ENCODE measurements at regions not wholly inside any gene's neighbourhood (a gene's known extent, or its start where the extent isn't known, plus 50 kb on each side); places are given as distances from the start of the nearest gene placed in this dataset.

DNA sequence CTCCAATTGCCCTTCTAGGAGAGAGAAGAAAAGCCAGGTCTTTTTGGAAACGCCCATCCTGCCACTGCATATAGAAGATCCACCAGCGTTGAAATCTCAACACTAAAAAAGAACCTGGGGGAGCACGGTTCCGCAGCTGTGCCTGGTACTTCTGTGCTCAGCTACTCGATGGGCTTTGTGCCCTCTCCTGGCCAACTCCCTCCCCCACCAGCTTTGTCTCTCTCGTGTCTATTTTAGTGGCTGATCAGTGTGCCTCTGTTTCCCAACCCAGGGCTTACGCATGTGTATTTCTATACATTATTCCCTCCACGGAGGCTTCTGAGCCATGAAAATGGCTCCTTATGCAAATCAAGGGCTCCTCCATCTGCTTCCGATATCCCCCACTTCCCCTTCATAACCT lies 83.5 kb downstream of the RBFOX3 start:
- ChIA-PET CTCF (ENCODE audit: low intra/inter-chr PET ratio, low total read pairs) (no interaction called here), POLR2A (no interaction called here)
- H3K9ac ChIP-seq (ENCODE audit: insufficient read depth, low read depth, low read length), result no peak overlapping the region
- H3K79me2 ChIP-seq (ENCODE audit: insufficient read depth, low read length), result no peaks in the 10 kb centered on the region
- in situ Hi-C loops (cut with HindIII; ENCODE audit: extremely low pct_ligation_motif_present, low pct_unique_long_range_greater_than_20kb), result no loop called here
- H3K27ac ChIP-seq (ENCODE audit: extremely low read length, insufficient read depth, low read length), result no peak overlapping the region
- intact Hi-C loops (cut with micrococcal nuclease; ENCODE audit: unreplicated experiment), result no loop called here
- TF ChIP-seq RELA (CRISPR knock-in tag; IDR thresholded peaks at IDR 0.05) (no peak), MBD4 (IDR thresholded peaks at IDR 0.05; ENCODE audit: borderline replicate concordance, low read length) (no peak), AHR (CRISPR knock-in tag; IDR thresholded peaks at IDR 0.05) (no peak), JUN (CRISPR knock-in tag; IDR thresholded peaks at IDR 0.05) (no peak), AGO2 (optimal IDR thresholded peaks at IDR 0.05; ENCODE audit: low read depth, low read length) (no peak), NR3C1 (CRISPR knock-in tag; IDR thresholded peaks at IDR 0.05) (no peak), ZNF354B (CRISPR knock-in tag; IDR thresholded peaks at IDR 0.05) (no peak), CHCHD3 (CRISPR knock-in tag; IDR thresholded peaks at IDR 0.05) (no peak), HNRNPLL (IDR thresholded peaks at IDR 0.05; ENCODE audit: low read depth, low read length, poor library complexity, severe bottlenecking) (no peak), ZNF207 (IDR thresholded peaks at IDR 0.05; ENCODE audit: borderline replicate concordance) (no peak), SNAPC2 (CRISPR knock-in tag; IDR thresholded peaks at IDR 0.05) (no peak), PAF1 (CRISPR knock-in tag; IDR thresholded peaks at IDR 0.05) (no peak), SRY (CRISPR knock-in tag; IDR thresholded peaks at IDR 0.05) (no peak)
- TF ChIP-seq, protein P1, sequence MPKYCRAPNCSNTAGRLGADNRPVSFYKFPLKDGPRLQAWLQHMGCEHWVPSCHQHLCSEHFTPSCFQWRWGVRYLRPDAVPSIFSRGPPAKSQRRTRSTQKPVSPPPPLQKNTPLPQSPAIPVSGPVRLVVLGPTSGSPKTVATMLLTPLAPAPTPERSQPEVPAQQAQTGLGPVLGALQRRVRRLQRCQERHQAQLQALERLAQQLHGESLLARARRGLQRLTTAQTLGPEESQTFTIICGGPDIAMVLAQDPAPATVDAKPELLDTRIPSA (CRISPR knock-in tag; IDR thresholded peaks at IDR 0.05; ENCODE audit: borderline replicate concordance), result no peak
- TF ChIP-seq, protein P2, sequence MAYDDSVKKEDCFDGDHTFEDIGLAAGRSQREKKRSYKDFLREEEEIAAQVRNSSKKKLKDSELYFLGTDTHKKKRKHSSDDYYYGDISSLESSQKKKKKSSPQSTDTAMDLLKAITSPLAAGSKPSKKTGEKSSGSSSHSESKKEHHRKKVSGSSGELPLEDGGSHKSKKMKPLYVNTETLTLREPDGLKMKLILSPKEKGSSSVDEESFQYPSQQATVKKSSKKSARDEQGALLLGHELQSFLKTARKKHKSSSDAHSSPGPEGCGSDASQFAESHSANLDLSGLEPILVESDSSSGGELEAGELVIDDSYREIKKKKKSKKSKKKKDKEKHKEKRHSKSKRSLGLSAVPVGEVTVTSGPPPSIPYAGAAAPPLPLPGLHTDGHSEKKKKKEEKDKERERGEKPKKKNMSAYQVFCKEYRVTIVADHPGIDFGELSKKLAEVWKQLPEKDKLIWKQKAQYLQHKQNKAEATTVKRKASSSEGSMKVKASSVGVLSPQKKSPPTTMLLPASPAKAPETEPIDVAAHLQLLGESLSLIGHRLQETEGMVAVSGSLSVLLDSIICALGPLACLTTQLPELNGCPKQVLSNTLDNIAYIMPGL (CRISPR knock-in tag; IDR thresholded peaks at IDR 0.05; ENCODE audit: borderline replicate concordance in 1 of 2, low read depth in 1 of 2), result no peak
- FAIRE-seq (no peak), DNase-seq (ENCODE audit: low spot score) (no peak), ATAC-seq (no peak)
- H2AFZ ChIP-seq (ENCODE audit: low read length), result no peak overlapping the region
- H3K9me3 ChIP-seq (ENCODE audit: low read length), result no peaks in the 10 kb centered on the region
- H3K4me2 ChIP-seq (ENCODE audit: low read depth, low read length), result no peak overlapping the region
- no peak overlapping the region for H3K4me3 ChIP-seq (replicated peaks in 1 of 3; ENCODE audit: insufficient read depth in 1 of 3, low read depth in 2 of 3, low read length in 3 of 3)
- H3K36me3 ChIP-seq (replicated peaks in 1 of 2; ENCODE audit: control insufficient read depth in 1 of 2, insufficient read depth in 2 of 2, low read length in 2 of 2), result no peaks in the 10 kb centered on the region
- WGBS (ENCODE audit: low lambda C conversion rate), result 20% methylated on average over 9 of the region's 9 CpGs
- BruUV-seq (replicated peaks), result no TSS peak
- H3K27me3 ChIP-seq (ENCODE audit: control insufficient read depth in 1 of 2, insufficient read depth in 2 of 2, low read length in 2 of 2), result peaks cover 27 to 94% of the 10 kb centered on the region in 2 experiments; a peak in 4 of 5 replicates
- H4K20me1 ChIP-seq (ENCODE audit: insufficient read depth, low read length), result no peaks in the 10 kb centered on the region; the same call in 1 of the 2 replicates
- no peaks in the 10 kb centered on the region for H3K4me1 ChIP-seq (ENCODE audit: insufficient read depth, low read length)

All from HepG2 (cell line).